Activated effector memory CD4-positive, alpha-beta T cell treated with Interleukin-2 at 50 U/mL for 16 hours (primary cell): ENCODE measurements at regions not wholly inside any gene's neighbourhood (a gene's known extent, or its start where the extent isn't known, plus 50 kb on each side); places are given as distances from the start of the nearest gene placed in this dataset.
"Not testable (repeated sequence)": the region's sequence is repeated elsewhere in the genome, so short reads cannot be mapped to it uniquely, and the experiment has no call there.

ENCODE experiments used
- DNase-seq: peaks from one replicate; pipeline ENCODE4 v3.0.0-alpha.2; 2020

DNA sequence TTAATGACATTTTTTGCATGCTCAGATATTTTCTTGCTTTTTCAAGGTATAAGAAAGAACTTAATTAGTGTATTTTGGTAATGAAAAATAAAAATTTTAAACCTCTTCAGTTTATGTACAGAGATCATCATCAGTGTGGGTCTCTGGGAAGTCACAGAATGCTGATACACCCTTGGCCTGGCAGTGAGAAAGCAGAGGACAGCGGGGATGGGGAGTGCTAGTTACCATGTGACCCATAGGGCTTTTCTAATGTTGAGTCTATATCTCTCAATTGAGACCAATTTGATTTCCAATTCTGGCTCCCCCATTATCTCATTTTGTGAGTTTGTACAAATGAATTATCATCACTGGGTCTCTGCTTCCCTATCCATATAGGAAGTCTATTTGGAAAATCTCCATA is 305.7 kb downstream of the CYRIA start:
- DNase-seq: no peak

DNA sequence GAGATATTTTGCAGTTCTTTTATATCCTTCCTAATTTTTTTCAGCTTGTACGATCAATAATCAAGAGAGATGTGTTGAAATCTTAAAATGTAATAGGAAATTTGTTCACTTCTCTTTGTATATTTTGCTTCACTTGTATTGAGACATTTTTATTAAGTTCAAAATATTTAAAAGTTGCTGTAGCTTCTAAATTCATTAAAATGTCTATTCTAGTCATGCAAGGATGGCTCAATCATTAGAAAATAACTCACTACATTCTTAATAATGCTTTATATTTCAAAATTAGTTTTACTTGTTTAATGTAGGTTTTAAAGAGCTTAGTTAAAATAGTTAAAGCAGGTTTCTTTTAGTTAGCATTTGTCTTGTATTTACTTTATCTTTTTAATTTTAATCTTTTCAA is 308.4 kb downstream of the CYRIA start:
- no peak for DNase-seq

DNA sequence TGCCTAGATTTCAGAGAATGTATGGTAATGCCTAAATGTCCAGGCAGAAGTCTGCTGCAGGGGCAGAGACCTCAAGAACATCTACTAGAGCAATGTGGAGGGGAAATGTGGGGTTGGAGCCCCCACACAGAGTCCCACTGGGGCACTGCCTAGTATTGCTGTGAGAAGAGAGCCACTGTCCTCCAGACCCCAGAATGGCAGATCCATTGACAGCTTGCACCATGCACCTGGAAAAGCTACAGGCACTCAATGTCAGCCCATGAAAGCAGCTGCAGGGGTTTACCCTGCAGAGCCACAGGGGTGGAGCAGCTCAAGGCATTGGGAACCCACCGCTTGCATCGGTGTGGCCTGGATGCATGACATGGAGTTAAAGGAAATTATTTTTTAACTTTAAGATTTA is 314.1 kb downstream of the CYRIA start:
- DNase-seq: no peak

DNA sequence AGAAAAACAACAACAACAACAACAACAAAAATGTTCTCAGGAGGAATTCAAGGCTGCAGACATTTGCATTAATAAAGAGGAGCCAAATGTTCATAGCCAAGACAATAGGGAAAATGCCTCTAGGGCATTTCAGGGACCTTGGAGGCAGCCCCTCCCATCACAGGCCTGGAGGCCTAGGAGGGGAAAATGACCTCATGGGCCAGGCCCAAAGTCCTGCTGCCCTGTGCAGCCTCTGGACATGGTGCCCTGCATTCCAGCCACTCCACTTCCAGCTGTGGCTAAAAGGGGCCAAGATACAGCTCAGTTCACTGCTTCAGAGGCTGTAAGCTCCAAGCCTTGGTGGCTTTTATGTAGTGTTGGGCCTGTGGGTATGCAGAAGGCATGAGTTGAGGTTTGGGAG is 314.5 kb downstream of the CYRIA start:
- DNase-seq: no peak

DNA sequence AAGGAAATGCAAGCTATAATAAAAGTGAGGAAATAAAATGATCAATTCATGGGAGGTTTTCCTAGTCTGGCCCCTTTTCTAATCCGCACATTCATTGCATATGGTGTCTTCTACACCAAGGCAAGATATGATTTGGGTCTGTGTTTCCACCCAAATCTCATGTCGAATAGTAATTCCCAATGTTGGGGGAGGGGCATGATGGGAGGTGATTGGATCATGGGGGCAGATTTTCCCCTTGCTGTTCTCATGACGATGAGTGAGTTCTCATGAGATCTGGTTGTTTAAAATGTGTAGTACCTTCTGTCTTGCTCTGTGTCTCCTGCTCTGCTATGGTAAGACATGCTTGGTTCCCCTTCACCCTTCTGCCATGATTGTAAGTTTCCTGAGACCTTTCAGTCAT is 315.4 kb downstream of the CYRIA start:
- no peak for DNase-seq

DNA sequence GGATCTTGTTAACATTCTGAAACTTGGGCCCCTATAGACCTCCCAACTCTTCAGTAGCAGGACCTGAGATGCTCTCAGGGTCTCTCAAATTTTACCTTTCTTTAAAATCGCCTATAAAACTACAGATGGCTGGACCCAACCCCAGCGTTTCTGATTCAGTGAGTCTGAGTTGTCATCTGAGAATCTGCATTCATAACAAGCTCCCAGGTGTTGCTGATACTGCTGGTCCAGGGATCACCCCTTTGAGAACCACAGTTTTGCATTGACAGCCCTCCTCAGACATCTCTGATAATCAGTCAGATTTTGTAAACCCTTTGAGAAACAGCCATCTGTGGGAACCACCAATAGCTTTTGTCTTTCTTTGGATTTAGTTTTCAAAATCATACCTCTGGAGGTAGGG is 315.8 kb downstream of the CYRIA start:
- no peak for DNase-seq

DNA sequence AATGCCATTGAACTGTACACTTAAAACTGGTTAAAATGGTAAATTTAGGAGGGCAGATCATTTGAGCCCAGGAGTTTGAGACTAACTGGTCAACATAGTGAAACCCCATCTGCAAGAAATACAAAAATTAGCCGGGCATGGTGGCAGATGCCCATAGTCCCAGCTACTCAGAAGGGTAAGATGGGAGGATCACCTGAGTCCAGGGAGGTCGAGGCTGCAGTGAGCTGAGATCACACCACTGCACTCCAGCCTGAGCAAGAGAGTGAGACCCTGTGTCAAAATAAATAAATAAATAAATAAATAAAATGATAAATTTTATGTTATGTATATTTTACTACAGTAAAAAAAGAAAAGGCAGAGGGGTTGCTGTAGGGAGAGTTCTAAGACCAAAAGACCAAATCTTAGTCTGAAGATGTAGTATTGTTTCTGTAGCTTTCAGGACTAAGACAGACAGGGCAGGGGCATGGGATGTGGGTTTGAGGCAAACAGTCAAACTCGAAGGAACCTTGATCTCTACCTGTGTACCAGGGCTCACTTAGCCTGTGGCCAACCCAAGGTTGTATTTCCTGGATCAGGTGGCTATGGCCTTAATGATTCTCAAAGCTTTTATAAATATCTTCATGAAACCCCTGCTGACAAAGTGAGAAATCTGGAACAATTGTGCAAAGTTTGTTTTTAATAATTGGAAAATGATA is 316.7 kb downstream of the CYRIA start:
- no peak for DNase-seq

DNA sequence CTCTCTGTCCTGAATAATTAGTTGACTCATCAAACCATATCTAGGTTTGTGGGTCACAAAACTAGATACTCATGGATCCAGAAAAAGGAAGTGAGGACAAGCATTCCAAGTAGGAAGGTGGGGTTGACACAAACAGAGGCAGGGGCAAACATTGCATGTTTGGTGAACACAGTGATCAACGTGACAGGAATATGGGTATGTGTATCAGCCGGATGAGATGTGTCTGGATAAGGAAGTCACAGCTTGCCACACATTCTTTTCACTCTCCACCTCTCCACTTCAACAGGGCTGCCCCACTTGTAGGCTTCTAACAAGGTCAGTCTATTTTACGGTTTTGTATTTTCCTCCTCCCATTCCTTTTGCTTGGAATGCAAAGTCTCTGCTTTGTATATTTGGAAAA is 319.0 kb downstream of the CYRIA start:
- DNase-seq: no peak

DNA sequence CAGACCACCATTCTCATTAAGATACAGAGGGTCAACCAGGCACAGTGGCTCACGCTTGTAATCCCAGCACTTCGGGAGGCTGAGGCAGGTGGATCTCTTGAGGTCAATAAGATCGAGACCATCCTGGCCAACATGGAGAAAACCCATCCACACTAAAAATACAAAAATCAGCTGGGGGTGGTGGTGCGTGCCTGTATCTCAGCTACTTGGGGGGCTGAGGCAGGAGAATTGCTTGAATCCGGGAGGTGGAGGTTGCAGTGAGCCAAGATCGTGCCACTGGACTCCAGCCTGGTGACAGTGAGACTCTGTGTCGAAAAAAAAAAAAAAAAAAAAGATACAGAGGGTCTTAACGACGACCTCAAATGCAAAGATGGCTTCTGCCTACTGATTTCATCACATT is 320.4 kb downstream of the CYRIA start:
- not testable (repeated sequence) for DNase-seq

DNA sequence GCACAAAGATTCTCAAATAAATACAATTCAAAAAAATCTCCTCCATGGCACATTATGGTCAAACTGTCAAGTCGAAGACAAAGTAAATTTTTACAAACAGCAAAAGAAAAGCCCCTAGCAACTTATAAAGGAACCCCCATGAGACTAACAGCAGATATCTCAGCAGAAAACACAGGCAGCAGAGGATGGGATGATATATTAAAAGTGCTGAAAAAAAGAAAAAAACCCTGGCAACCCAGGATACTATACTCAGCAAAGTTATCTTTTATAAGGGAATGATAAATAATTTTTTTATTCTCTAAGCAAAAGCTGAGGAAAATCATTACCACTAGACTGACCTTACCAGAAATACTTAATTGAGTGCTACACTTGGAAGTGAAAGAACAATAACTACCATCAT is 326.4 kb downstream of the CYRIA start:
- DNase-seq: no peak

DNA sequence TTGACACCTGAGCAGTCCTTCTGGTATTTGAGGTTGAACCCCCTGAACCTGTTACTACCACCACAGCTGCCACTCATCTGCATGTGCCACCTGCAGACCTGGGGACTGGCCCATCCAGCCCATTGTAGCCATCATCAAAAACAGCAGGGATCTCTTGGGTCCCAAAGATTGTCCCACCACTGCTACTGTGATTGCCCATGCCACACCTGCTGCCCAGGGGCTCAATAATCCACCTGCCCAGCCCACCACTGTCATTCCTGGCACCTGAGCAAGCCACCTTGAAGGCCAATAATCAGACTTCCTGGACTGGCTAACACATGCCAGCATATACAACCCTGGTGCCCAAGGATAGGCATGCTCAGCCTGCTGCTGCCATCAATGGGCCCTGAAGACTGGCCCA is 327.6 kb downstream of the CYRIA start:
- DNase-seq: no peak

DNA sequence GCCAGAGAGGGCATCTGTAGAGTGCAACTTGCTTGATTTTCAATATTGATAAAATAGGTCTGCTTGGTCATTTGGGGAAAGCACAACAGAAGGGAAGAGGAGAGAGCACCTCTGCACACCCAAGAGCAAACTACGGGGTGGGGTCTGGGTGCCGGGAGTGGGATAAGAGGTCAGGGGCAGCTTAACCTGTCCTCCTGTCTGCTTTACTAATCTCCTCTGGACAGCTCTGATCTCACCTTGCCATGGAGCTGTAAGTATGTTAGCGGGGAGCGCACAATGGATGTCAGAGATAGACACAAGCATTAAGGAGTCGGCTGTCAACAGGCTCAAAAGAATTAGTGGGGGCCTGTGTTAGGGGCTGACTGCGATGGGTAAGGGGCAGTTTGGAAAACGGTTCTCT is 328.7 kb downstream of the CYRIA start:
- no peak for DNase-seq

DNA sequence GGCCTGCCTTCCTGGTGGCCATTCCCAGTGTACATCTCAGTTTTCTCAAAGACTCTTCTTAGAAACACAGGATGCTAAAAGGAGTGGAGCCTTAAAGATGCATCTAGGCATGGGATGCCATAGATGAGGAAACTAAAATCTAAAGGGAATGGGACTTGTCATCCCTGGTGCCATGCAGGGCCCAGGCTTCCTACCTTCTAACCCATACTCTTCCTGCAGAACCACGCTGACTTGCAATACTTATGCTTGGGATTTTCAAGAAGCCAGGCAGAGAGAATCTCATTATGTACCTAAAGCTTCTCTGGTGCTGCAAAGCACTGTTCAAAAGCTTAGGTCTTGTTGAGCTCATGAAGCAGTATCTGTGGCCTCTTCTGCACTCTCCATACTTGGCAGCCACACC is 329.1 kb downstream of the CYRIA start:
- no peak for DNase-seq

DNA sequence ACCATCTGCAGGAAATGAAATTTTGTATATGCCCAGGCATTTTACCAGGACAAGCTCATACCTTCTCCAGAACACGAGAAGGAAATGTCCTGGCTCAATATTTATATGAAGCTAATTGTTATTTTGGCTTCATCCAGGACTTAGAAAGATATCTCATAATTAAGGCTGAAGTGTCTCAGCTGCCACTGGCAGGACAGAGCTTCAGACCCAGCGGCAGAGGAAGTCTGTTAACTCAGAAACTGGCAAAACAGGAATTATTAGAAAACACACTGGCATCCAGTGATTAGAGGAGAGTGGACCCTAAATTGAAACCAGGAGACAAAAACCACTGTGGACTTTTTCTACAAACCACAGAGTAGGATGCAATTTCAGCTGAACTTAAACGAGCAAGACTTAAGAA is 329.7 kb downstream of the CYRIA start:
- DNase-seq: no peak

DNA sequence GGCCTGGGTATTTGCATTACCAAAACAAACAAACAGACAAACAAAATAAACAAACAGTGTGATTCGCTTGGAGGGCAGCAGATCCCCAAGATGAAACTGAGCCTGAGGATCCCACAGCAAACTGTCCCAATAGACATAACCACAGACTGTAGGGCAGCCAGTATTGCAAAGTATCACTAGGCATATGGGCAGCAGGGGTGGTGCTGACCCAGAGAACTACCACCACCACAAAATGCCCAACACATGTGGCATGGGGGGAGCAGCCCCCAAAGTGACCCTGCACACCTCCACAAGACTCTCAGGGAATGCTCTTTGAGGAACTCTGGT is 330.1 kb downstream of the CYRIA start:
- no peak for DNase-seq

DNA sequence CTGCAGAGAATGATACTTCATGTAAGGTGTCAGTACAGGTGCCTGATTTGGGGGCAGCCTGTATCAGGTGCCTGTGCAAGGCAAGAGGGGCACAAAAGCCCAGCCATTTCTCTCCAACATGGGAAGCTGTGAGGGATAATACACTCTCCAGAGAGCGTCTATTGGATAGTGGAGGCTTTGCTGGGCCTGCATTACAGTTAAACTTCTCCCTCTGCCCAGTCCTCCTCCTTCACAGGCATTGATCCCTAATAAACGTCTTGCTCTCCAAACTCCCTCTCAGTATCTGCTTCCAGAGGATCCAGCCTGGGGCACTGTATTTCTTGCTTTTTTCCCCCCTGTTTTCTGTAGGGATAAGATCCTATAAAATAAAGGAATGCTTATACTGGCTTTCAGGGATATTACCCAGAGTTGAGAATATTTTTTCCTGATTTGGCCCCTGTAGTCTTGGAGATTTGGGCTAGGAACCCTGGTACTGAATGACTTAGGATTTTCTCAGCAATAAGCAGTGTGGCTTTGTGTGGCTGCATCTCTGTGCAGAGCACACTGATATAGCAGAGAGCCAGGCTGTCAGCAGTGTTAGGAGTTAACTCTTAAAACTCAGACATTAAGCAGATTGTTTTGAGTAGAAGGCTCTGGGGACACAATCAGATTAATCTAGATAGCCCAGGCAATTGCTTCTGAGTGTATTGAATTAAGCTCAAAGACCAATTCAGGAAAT is 330.6 kb downstream of the CYRIA start:
- DNase-seq: no peak

DNA sequence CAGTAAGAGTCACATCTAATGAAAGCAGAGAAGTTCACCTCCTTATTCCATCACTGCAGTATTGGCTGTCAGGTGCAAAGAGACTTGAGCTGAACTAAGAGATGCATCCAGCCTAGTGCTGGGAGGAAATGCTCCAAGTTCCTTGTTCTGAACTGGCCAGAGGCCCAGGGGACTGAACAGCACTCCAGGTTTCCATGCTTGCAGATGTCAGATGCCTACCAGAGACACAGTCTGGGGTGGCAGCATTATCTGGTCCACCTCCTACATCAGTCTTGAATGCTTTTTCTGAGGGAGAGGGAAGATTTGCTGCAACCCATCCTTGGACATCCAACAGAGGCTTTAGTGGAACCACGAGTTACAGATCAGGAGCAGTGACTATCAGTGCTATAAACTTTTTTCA is 331.3 kb downstream of the CYRIA start:
- DNase-seq: no peak

DNA sequence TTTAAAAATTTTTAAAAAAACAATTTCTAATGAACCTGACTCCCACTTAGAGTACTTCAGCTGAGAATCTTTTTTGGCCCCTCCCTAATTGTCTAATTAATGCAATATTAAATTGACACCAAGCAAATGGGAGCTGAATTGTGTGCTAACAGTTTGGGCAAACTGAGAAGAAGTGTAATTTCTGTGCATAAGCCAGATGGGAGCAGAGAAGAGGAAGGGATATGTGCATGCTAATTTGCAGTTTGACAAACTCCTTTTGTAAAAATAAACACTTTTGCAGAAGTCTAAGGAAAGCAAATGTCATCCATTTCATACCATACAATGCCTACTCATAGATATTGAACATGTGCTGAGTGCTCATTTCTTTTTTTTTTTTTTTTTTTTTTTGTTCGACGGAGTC is 332.0 kb downstream of the CYRIA start:
- no peak for DNase-seq

DNA sequence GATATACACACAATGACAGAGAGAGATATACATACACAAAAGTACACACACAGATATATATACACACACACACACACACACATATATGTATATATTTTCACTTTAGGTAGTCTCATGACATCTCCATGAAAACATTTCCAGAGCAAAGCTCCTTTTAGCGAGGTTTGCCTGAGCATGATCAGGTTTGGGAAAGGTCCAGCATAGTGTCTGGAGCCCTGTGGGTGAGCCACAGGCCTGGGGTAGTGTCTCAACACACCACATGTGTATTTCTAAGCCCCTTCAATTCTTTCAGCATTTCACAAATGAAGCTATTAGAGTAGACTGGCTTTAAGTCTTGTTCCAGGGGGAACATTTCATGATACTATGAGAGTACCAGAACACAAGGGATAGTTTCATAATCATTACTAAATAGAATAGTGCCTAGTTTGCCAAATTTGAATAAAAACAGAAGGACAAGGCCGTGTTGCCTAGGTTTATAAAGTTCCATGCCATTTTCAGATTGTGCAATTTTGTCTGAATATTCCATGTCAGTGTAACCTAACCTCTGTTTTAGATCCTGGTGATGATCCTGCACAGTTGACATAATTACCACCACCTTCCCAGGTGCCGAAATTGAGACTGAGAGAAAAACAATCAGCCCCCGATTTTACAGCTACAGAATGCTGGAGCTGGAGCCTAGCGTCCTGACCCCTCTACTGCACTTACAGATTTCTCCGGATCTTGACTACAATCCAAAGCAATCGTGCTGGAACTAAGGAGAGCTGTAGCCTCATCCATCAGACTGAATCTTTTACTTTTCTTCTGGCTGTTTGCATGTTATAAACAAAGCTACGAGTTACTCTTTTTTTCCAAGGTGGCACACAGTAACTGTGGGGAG is 332.7 kb downstream of the CYRIA start:
- no peak for DNase-seq

DNA sequence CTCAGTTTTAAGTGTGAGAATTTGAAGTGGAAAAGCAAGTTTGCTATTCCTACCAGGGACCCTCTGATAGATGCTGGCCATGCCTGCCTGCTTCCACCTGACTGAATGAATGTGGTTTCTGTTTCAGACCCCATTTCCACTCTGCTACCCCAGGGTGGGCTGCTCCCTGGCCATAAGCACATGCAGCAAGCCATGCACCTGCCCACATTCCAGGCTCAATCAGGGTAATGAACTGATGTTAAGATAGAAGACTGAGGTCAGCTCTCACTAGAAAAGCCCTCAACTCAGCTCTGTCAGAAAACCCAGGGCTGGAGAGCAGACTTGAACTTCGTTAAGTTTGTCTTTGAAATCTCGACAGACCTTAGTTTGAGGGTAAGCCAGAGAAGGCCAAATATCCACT is 333.9 kb downstream of the CYRIA start:
- no peak for DNase-seq

DNA sequence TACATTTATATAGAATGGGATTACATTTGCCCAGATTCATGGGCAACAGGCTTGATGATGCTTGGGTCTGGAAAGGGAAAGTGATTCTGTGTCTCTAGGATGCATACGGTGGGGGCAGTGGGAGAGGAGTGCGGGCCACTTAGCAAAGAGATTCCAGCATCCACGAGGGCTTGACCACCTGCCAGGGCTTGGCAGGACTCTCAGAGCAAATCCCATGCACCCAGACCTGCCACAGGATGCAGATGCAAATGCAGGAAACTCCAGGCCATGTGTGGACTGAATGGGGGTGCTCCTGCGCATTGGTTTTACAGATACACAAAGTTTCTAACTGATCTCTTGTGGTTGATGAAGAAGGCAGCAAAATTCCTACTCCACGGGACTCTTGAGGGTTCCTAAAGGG is 334.7 kb downstream of the CYRIA start:
- no peak for DNase-seq

DNA sequence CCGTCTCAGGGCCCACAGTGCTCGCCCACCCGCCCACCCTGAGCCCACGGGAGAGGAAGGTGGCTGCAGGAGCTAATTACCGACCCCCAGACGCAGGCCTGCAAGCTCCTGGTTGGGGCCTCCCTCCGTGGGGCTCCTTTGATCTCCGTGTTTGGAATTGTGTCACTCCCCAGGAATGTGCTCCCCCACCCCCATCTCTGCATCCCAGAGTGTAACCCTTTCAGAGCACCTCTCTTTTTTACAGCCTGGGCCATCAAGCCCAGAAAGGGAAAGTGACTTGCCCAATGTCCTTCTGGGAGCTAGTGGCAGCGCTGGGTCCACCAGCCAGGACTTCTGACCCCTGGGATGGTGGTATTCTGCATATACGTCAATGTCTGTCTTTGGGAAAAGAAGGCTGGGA is 335.1 kb downstream of the CYRIA start:
- no peak for DNase-seq

DNA sequence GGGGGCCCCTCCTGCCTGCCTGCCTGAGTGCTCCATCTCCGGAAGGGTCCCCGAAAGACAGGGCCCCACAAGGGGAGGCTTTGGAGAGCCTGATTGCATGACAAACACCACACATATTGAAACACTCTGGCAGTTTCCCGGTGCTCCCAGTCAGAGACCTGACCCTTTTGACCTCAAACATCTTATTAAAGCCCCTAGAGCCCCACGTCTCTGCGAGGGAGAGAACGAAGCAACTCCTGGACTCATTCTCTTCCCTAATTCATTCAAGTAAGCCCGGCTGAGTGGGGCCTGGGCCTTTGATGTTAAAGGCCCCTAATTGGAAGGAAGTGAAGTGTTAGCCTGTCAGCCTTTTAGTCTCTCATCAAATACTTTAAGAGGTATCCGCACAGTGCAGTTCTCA is 335.6 kb downstream of the CYRIA start:
- no peak for DNase-seq

DNA sequence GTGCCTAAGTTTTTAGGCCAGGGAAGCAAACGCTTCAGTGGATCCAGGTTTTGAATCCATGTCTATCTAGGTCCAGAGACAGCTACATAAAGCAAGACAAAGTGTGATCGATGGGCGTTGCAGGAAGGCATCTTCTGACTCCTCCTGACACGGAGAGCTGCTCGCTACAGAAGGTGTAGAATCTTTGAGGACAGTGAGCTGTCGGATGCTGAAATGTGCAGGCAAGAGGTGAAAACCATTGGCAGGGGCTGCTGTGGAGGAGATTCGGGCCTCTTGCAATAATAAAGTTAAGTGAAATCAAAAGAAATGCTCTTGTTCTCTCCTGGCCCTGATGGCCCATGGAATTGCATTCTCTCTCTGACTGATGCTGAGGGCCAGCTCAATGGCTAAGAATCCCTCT is 336.2 kb downstream of the CYRIA start:
- DNase-seq: no peak
